Fibroblast of mammary gland (primary cell): ENCODE measurements at regions not wholly inside any gene's neighbourhood (a gene's known extent, or its start where the extent isn't known, plus 50 kb on each side); places are given as distances from the start of the nearest gene placed in this dataset.

ENCODE experiments used
- DNase-seq: peaks from one replicate; pipeline ENCODE4 v3.0.0-alpha.2; 2010; ENCODE audit warnings: low read depth
- H3K4me3 ChIP-seq: 2 replicates; pipeline ENCODE4 v1.5.1; 2011; ENCODE audit warnings: low read depth, mild to moderate bottlenecking, low read length, moderate library complexity; ENCODE audit not compliant: control insufficient read depth
- TF ChIP-seq, protein P1 (sequence below): conservative IDR thresholded peaks from 2 replicates; pipeline ENCODE4 v1.5.1; 2011; ENCODE audit warnings: low read depth, low read length, inconsistent platforms; ENCODE audit not compliant: control insufficient read depth, insufficient read depth

DNA sequence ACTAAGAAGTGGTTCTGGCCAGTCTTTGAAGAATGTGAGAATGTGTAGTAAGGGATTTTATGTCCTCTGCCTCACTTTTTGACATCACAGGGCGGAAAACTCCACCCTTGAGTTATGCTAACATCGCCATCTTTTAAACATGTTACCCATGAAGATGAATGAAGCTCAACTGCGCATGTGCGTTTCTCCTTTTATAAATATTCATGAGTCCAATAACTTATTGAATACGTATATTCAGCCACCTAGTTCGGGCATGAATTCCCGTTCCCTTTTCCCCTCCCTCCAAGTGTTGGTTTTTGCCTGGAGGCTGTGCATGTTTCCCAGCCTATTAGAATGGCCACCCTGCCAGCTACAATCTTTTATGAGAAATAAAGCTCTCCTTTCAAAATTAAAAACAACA, 51.7 kb upstream of the STPG2 start:
- DNase-seq, result no peak
- no peak overlapping the region for H3K4me3 ChIP-seq
- TF ChIP-seq, protein P1, sequence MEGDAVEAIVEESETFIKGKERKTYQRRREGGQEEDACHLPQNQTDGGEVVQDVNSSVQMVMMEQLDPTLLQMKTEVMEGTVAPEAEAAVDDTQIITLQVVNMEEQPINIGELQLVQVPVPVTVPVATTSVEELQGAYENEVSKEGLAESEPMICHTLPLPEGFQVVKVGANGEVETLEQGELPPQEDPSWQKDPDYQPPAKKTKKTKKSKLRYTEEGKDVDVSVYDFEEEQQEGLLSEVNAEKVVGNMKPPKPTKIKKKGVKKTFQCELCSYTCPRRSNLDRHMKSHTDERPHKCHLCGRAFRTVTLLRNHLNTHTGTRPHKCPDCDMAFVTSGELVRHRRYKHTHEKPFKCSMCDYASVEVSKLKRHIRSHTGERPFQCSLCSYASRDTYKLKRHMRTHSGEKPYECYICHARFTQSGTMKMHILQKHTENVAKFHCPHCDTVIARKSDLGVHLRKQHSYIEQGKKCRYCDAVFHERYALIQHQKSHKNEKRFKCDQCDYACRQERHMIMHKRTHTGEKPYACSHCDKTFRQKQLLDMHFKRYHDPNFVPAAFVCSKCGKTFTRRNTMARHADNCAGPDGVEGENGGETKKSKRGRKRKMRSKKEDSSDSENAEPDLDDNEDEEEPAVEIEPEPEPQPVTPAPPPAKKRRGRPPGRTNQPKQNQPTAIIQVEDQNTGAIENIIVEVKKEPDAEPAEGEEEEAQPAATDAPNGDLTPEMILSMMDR, result no peak

DNA sequence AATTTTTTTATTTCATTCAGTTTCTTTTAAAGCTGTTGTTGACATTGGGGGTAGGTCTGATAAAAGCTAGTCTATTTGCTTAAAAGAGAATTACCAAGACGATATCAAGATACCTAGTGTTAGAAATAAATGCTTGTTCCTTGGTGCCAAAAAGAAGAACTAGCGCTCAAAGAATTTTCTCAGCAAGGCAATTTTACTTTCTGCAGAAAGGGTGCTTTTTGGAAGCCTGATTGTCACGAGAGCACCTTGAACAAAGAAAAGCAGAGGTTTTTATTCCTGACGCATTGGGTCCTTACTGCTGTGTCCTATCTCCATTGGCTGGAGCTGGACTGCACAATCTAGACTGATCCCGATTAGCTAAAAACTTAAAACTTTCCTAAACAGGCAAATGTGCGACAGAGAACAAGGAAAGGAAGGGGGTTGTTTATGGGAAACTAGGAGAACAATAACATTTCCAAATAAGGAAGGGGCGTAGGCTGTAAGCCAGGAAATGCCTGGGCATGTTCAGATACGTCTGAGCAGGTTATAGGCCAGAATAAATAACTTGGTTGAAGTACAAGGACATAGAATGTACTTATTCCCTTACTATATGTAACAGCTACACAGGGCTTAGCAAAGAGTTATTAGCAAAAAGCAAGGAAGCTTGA, 50.3 kb upstream of the STPG2 start:
- DNase-seq, result no peak
- no peak overlapping the region for H3K4me3 ChIP-seq
- TF ChIP-seq, protein P1, result no peak
